GM10266 (cell line): ENCODE measurements at regions not wholly inside any gene's neighbourhood (a gene's known extent, or its start where the extent isn't known, plus 50 kb on each side); places are given as distances from the start of the nearest gene placed in this dataset.

ENCODE experiments used
- DNase-seq: peaks from one replicate; pipeline ENCODE4 v3.0.0; 2012; ENCODE audit errors: extremely low spot score
- CTCF ChIP-seq: IDR thresholded peaks from 2 replicates; pipeline ENCODE4 v1.5.1; 2012; ENCODE audit warnings: mild to moderate bottlenecking, low read depth; ENCODE audit not compliant: control insufficient read depth, insufficient read depth; ENCODE audit errors: missing control alignments

- no peak for TF ChIP-seq CTCF
- no peak for DNase-seq
Observed at GRCh38 chr18:70634576-70635147, 345.8 kb downstream of the SOCS6 start.

- TF ChIP-seq CTCF, result no peak
- no peak for DNase-seq
Observed at GRCh38 chr18:70627182-70627802, 338.4 kb downstream of the SOCS6 start.

- no peak for TF ChIP-seq CTCF
- no peak for DNase-seq
Observed at GRCh38 chr18:70622622-70623419, 334.0 kb downstream of the SOCS6 start.

GRCh38 chr18:70621710-70622109 lies 332.9 kb downstream of the SOCS6 start:
- no peak for DNase-seq
- TF ChIP-seq CTCF, result no peak

GRCh38 chr18:70620837-70621612 lies 332.2 kb downstream of the SOCS6 start:
- no peak for TF ChIP-seq CTCF

GRCh38 chr18:70617020-70617763 lies 328.3 kb downstream of the SOCS6 start:
- DNase-seq, result no peak
- TF ChIP-seq CTCF, result no peak

More at GRCh38 chr18:70620837-70621612, 332.2 kb downstream of the SOCS6 start:
- DNase-seq, result no peak
